SH-SY5Y (cell line): ENCODE measurements at regions not wholly inside any gene's neighbourhood (a gene's known extent, or its start where the extent isn't known, plus 50 kb on each side); places are given as distances from the start of the nearest gene placed in this dataset.

Source experiments
- GATA2 ChIP-seq: IDR thresholded peaks from 2 replicates; pipeline ENCODE4 v1.6.1; 2011; ENCODE audit warnings: mild to moderate bottlenecking, low read depth, low read length
- GATA3 ChIP-seq: IDR thresholded peaks from 2 replicates; pipeline ENCODE4 v1.6.1; 2011; ENCODE audit warnings: low read depth, mild to moderate bottlenecking, low read length, moderate library complexity

DNA sequence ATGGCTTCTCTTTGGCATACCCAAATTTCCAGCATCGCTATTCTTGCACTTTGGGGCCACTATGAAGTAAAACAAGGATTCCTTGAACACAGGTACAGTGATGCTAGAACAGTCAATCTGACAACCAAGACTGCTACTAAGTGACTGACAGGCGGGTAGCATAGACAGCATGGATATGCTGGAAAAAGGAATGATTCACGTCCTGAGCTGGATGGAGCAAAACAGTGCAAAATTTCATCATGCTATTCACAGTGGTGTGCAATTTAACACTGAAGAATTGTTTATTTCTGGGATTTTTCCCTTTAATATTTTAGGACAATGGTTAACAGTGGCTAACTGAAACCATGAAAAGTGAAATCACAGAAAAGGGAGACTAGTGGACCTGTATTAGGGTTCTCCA lies 1511.2 kb upstream of the ZEB2 start:
- TF ChIP-seq GATA3 (no peak), GATA2 (no peak)
